ENCODE measurements at regions not wholly inside any gene's neighbourhood (a gene's known extent, or its start where the extent isn't known, plus 50 kb on each side); places are given as distances from the start of the nearest gene placed in this dataset.

- H3K27me3 ChIP-seq (ENCODE audit: control insufficient read depth, insufficient read depth, low read length), result no peaks in the 10 kb centered on the region
- ATAC-seq, result no peak
- BruUV-seq (replicated peaks), result no TSS peak
- H3K4me3 ChIP-seq (ENCODE audit: low read depth in 2 of 2, low read length in 2 of 2), result no peak overlapping the region
- no peaks in the 10 kb centered on the region for H3K4me1 ChIP-seq (ENCODE audit: control insufficient read depth, insufficient read depth, low read length)
- H3K9me3 ChIP-seq (ENCODE audit: control insufficient read depth, insufficient read depth, low read depth, low read length), result no peaks in the 10 kb centered on the region
- no peak for DNase-seq (ENCODE audit: low read depth, low spot score)
- no peak overlapping the region for H3K27ac ChIP-seq (ENCODE audit: low read length)
- ChIA-PET POLR2A (no interaction called here), CTCF (no interaction called here)
- intact Hi-C loops (cut with micrococcal nuclease; ENCODE audit: unreplicated experiment) (no loop called here), in situ Hi-C loops (cut with HindIII; ENCODE audit: low pct_unique_long_range_greater_than_20kb, low sequenced_read_pairs) (no loop called here)
- TF ChIP-seq CTCF (IDR thresholded peaks at IDR 0.05), result no peak
- TF ChIP-seq SIN3A (IDR thresholded peaks at IDR 0.05; ENCODE audit: borderline replicate concordance, insufficient read depth, low read depth, low read length), result no peak
- no peak for TF ChIP-seq POLR2AphosphoS5 (IDR thresholded peaks at IDR 0.05; ENCODE audit: low read depth, low read length)
- no peak for TF ChIP-seq REST (IDR thresholded peaks at IDR 0.05; ENCODE audit: insufficient read depth in 1 of 2, low read depth in 2 of 2, low read length in 1 of 2)
- no peak for TF ChIP-seq TCF7L2 (IDR thresholded peaks at IDR 0.05; ENCODE audit: low read depth, low read length)
- H3K36me3 ChIP-seq (ENCODE audit: control insufficient read depth, insufficient read depth, low read length), result no peaks in the 10 kb centered on the region
These were observed 54.1 kb upstream of the GGTLC1 start for GRCh38 chr20:24042646-24043045.

- ChIA-PET POLR2A (no interaction called here), CTCF (no interaction called here)
- intact Hi-C loops (cut with micrococcal nuclease; ENCODE audit: unreplicated experiment), result no loop called here
- Histone ChIP-seq H3K27me3 (ENCODE audit: control insufficient read depth, insufficient read depth, low read length) (no peaks in the 10 kb centered on the region), H3K4me1 (ENCODE audit: control insufficient read depth, insufficient read depth, low read length) (no peaks in the 10 kb centered on the region), H3K27ac (ENCODE audit: low read length) (no peak overlapping the region), H3K36me3 (ENCODE audit: control insufficient read depth, insufficient read depth, low read length) (no peaks in the 10 kb centered on the region), H3K4me3 (ENCODE audit: low read depth in 2 of 2, low read length in 2 of 2) (no peak overlapping the region), H3K9me3 (ENCODE audit: control insufficient read depth, insufficient read depth, low read depth, low read length) (no peaks in the 10 kb centered on the region)
- BruUV-seq (replicated peaks), result no TSS peak
- ATAC-seq (no peak), DNase-seq (ENCODE audit: low read depth, low spot score) (no peak)
- TF ChIP-seq TCF7L2 (IDR thresholded peaks at IDR 0.05; ENCODE audit: low read depth, low read length) (no peak), CTCF (IDR thresholded peaks at IDR 0.05) (no peak), POLR2AphosphoS5 (IDR thresholded peaks at IDR 0.05; ENCODE audit: low read depth, low read length) (no peak), REST (IDR thresholded peaks at IDR 0.05; ENCODE audit: insufficient read depth in 1 of 2, low read depth in 2 of 2, low read length in 1 of 2) (no peak), SIN3A (IDR thresholded peaks at IDR 0.05; ENCODE audit: borderline replicate concordance, insufficient read depth, low read depth, low read length) (no peak)
- in situ Hi-C loops (cut with HindIII; ENCODE audit: low pct_unique_long_range_greater_than_20kb, low sequenced_read_pairs), result no loop called here
These were observed 52.4 kb upstream of the GGTLC1 start for GRCh38 chr20:24040896-24041459.
